Spleen (tissue), 7 donors: ENCODE measurements at regions not wholly inside any gene's neighbourhood (a gene's known extent, or its start where the extent isn't known, plus 50 kb on each side); places are given as distances from the start of the nearest gene placed in this dataset.

Source experiments
- POLR2A ChIP-seq, 3 donors: fragments of 450-650 bp; IDR thresholded peaks; one replicate each; pipeline ENCODE4 v1.5.1; 2017; ENCODE audit warnings: antibody characterized with exemption in 3 of 3, mild to moderate bottlenecking in 1 of 3
- POLR2AphosphoS5 ChIP-seq, 3 donors: sonication (generic); formaldehyde crosslinking; IDR thresholded peaks; one replicate each; pipeline ENCODE4 v1.5.1; 2017; ENCODE audit warnings: antibody characterized with exemption in 3 of 3
- TF ChIP-seq, protein P1 (sequence below), 11 experiments: fragments of 200-600 bp in 7 of 11; fragments of 450-650 bp in 4 of 11; sonication (generic) in 4 of 11; IDR thresholded peaks in 8 of 11; conservative IDR thresholded peaks in 3 of 11; 1 replicate in 7 of 11; 2 replicates in 4 of 11; pipeline versions ENCODE4 v1.4.0 to v1.8.0; 2016 to 2021; ENCODE audit warnings: antibody characterized with exemption in 11 of 11, inconsistent platforms in 4 of 11, mild to moderate bottlenecking in 1 of 11
- donor health status: DM: no; HTN: no; CAD: no; lungs with moderate emphysema.
- donor health status: DM: no; HTN: no; CAD: no.
- donor health status: DM: no; HTN: no; CAD: no.

DNA sequence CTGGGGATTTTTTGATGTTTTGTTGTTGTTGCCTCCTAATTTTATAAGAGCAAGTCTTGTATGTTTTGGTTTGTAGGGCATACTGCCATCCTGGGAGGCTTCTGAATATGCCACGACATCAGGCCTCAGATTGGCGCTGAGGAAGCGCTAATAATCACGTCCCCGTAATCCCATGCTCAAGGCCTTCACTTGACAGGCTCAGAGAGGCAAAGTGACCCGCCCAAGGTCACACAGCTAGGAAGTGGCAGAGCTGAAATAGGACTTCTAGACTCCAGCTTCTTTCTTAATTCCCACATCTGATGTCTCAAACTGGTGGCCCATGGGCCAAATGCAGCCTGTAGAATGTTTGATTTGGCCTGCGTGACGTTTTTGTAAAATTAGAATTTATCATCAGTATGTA, 73.5 kb upstream of the PTPN1 start:
- TF ChIP-seq, protein P1, sequence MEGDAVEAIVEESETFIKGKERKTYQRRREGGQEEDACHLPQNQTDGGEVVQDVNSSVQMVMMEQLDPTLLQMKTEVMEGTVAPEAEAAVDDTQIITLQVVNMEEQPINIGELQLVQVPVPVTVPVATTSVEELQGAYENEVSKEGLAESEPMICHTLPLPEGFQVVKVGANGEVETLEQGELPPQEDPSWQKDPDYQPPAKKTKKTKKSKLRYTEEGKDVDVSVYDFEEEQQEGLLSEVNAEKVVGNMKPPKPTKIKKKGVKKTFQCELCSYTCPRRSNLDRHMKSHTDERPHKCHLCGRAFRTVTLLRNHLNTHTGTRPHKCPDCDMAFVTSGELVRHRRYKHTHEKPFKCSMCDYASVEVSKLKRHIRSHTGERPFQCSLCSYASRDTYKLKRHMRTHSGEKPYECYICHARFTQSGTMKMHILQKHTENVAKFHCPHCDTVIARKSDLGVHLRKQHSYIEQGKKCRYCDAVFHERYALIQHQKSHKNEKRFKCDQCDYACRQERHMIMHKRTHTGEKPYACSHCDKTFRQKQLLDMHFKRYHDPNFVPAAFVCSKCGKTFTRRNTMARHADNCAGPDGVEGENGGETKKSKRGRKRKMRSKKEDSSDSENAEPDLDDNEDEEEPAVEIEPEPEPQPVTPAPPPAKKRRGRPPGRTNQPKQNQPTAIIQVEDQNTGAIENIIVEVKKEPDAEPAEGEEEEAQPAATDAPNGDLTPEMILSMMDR (IDR thresholded peaks at IDR 0.05 in 8 of 11, conservative IDR thresholded peaks at IDR 0.05 in 3 of 11), result no peak
- no peak for TF ChIP-seq POLR2AphosphoS5 (IDR thresholded peaks at IDR 0.05)
- no peak for TF ChIP-seq POLR2A (IDR thresholded peaks at IDR 0.05)
